ENCODE measurements at regions not wholly inside any gene's neighbourhood (a gene's known extent, or its start where the extent isn't known, plus 50 kb on each side); places are given as distances from the start of the nearest gene placed in this dataset.
"Not testable (repeated sequence)": the region's sequence is repeated elsewhere in the genome, so short reads cannot be mapped to it uniquely, and the experiment has no call there.

GRCh38 chr3:181925841-181926240 is 214.1 kb downstream of the SOX2 start:
- DNase-seq = not testable (repeated sequence)

DNA sequence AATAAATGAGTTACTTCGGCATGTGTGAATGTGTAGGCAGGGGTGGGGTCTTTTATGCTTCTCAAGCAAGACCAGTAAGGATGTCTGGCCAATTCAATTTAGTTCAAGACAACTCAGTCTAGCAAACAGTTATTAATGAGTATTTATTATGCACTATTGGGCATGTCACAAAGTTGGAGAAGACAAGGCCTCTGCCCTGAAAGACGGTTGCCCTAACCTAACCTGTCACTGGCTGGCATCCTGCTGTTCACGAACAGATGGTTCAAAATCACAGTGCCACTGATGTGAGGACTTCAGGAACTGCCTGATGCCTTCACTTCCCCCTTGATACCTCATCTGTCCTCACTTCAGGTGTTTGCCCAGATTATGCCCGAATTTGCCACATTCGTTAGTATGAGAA is 217.8 kb downstream of the SOX2 start:
- peak; percentile 12 for DNase-seq

DNA sequence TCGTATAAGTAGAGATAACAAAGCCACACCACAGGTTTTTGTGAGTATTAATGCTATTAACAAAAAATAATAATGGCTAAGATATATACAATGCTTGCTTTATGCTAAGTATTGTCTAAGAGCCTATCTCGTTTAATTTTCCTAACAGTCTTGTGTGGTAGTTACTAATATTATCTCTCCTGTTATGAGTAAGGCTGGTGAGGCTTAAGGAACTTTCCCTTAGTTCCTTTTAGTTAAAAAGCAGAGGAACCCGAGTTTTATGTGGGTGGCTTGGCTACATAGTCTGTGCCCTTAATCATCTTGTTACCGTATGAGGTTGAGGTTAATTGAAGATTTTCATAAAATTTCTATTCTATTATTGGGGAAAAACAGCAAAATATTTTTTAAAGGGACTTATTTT is 218.4 kb downstream of the SOX2 start:
- no peak for DNase-seq

- DNase-seq = no peak
These were observed 220.3 kb downstream of the SOX2 start for GRCh38 chr3:181932039-181932438.

DNA sequence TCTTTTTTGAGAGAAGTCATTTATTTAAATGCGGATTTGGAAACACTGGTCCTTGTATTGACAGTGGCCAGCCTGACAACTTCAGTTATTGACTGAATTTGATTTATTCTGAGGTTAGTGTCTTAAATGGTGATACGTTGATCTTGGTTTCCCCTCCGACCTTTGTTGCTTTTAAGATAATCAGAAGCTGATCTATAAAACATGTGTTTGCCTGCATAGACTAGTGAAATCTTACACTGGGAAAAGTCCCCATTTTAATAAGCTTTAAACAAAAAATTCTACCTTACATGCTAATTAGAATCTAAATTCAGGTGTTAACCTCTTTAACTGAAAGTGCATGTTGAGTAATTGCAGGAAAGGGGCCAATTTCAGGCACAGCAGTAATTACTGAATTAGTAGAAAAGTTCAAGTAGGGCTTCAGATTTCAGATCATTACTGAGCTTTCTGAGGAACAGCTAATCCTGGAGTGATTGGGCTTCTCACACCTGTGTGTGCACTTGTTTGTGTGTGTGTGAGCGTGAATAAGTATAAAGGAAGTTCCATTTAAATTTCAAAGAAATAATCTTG is 221.4 kb downstream of the SOX2 start:
- peak; percentile 5 for DNase-seq

- DNase-seq = no peak
These were observed 224.2 kb downstream of the SOX2 start for GRCh38 chr3:181935915-181936314.

DNA sequence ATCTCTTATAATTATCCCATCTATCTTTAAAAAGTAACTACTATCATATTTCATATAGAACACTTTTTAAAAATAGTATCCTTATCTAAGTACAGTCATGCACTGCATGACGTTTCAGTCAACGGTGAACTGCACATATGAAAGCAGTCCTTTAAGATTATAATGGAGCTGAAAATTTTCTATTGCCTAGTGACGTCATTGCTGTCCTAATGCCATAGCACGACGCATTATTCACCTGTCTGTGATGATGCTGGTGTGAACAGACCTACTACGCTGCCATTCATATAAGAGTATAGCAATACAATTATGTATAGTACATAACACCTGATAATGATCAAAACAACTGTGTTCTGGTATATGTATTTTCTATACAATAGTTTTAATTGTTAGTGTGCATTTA is 225.0 kb downstream of the SOX2 start:
- DNase-seq = no peak

GRCh38 chr3:181938580-181938979 is 226.9 kb downstream of the SOX2 start:
- not testable (repeated sequence) for DNase-seq

- no peak for DNase-seq
These were observed 229.0 kb downstream of the SOX2 start for GRCh38 chr3:181940703-181941102.

DNA sequence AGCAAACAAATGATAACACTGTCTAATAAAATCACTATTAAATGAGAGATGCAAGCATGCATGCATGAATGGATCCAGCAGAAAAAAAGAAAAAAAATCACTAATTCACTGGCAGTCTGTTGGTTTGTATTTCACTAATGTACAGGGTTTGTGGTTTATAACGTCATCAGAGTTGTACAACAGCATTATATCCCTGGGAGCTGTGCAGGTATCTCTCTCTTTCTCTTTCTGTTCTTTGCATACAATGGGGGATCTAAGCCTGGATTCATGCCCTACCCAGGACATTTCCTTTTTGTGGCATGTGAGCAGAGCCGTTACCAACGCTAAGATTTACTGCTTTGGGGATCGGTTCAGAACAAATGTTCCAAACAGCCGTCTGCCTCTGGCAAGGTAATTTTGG is 229.5 kb downstream of the SOX2 start:
- peak; percentile 9 for DNase-seq

GRCh38 chr3:181943285-181943684 is 231.6 kb downstream of the SOX2 start:
- DNase-seq = peak; percentile 3

DNA sequence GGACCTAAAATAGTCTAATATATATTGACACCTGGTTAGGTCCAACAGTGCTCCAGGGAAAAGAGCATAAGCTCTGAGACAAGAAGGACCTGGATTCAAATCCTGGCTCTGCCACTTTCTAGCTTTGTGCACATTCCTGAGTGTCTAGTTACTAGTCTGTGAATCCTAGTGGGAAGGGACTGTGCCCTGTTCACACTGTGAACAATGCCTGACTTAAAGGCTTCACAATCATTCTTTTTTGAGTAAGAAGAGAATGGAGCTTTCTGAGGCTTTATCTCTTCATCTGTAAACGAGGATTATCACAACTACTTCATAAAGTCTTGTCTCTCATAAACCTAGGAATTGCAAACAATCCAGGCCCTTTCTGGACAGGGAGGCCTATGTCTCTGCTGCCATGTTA is 235.9 kb downstream of the SOX2 start:
- DNase-seq = no peak

- DNase-seq = no peak
These were observed 236.6 kb downstream of the SOX2 start for GRCh38 chr3:181948286-181948685.

DNA sequence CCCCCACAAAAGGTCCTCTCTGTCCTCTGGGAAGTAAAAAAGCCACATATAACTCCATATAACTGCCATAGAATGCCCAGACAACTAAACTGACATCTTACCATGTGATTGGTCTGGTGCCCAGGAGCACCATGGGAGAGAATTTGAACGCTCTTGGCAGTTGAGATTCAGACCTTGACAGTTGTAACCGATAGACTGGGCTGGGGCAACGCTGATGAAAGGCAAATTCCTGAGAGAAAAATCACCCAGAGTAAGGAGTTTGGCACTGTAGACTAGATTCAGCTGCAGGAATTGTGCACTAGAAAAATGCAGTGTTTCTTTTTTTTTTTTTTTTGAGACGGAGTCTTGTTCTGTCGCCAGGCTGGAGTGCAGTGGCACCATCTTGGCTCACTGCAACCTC is 240.5 kb downstream of the SOX2 start:
- DNase-seq = no peak

- DNase-seq = no peak
These were observed 241.2 kb downstream of the SOX2 start for GRCh38 chr3:181952929-181953328.

- no peak for DNase-seq
These were observed 243.8 kb downstream of the SOX2 start for GRCh38 chr3:181955566-181955965.

DNA sequence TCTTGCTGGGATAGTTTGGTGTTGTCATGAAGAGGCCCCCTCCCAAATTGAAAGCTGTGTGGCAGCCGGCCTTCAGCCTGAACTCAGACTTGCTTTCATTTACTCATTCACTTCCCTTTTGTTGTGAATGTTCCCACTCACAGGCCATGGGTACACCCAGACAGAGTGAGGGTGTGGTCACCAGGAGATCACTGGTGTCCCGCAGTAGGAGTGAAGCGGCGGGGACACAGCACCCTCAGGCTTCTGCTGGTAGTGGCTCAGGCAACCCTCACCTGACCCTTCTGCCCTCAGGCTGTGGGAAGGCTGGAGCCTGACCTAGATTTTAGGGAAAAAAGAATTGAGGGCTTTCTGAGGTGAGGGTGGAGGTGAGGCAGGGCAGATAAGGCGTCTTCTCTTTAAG is 244.4 kb downstream of the SOX2 start:
- DNase-seq = no peak

DNA sequence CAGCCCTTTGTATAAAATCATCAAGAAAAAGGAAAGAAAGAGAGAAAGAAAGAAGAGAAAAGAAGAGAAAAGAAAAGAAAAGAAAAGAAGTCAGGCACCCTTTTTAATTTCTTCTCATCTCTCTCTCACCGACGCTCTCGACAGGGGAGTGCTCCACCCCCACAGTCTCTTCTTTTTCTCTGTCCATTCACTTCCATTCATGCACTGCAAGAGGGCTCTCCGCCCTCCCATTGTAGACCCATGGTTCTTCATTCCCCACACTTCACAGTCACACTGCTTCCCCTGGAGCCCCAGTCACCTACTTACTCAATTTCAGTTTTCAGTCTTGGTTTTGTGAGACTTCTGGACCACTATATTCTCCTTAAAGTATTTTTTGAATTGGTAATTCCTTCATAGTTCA is 254.7 kb downstream of the SOX2 start:
- no peak for DNase-seq

DNA sequence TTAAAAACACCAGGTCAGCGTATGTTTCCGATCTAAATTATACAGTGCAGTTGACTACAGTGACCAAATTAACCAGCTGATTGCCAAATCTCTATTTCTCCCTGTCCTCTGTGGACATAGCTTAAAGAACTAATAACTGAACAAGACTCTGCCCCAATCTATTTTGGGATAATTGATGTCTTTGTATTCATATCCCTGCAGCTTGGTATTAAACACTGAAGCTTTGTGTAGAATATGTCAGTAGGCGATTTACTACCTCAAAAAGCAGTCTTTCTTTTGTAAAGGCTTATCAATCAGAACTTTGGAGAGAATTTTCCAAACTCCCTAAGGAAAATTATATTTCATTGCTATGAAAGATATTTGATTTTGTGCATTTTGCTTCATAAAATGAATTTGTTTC is 258.2 kb downstream of the SOX2 start:
- no peak for DNase-seq

DNA sequence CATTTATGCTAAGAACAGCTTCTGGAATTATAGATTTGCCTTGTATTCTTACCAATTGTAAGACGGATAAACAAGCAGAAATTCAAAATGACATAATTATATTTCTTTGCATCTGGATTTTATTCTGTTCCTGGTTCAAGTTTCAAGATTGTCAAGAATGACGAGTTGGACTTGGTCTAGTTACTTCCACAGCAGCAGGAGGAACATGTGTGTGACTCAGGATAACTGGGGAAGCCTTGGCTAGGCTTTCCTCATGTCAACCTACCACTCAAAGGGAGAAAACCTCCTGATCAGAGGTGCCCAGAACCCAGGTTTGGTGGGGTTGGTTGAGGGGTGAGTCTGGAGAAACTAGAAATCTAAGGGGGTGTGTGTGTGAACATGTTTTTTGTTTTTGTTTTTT is 259.7 kb downstream of the SOX2 start:
- no peak for DNase-seq

DNA sequence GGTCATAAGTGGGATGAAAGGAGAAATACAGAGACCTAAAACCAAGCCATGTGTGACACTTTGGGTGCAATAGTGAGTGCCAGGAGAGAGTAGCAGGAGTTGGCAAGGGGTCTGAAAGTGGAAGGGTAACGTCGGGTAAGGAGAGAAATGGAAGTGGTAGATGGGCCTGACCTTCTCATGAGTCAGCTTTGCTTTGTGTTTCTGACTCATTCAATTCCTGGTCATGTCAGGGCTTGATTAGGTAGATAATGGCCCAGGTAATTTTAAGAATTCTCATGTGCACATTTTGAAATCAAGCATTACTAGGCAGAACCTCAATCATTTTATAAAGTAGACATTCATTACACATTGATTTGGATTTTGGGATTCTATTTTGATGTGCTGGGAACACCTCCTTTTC is 262.5 kb downstream of the SOX2 start:
- no peak for DNase-seq

GRCh38 chr3:181976526-181976925 is 264.8 kb downstream of the SOX2 start:
- DNase-seq = no peak

- no peak for DNase-seq
These were observed 273.7 kb downstream of the SOX2 start for GRCh38 chr3:181985386-181985785.

- no peak for DNase-seq
These were observed 276.0 kb downstream of the SOX2 start for GRCh38 chr3:181987736-181988135.

- DNase-seq = no peak
These were observed 287.1 kb downstream of the SOX2 start for GRCh38 chr3:181998828-181999227.

DNA sequence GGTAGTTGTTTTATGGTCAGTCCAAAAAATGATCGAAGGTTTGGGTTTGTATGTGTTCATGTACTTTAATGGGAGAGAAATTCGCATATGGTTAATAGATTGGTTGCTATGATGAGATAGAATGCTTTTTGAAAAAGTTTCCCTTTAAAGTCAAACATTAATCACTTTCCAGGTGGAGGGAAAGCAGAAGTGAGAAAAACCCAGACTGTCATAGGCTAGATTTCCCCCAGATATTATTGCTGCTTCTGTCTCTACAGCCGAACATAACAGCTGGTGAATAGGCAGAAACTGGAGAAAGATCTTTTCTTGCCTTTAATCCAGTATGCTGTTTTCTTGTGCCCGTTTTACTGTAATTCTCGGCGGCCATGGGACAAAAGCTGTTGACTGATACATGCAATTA is 287.6 kb downstream of the SOX2 start:
- DNase-seq = no peak

All from NCI-H2171 (cell line).